NCI-H774 (cell line): ENCODE measurements at regions not wholly inside any gene's neighbourhood (a gene's known extent, or its start where the extent isn't known, plus 50 kb on each side); places are given as distances from the start of the nearest gene placed in this dataset.

Experiments used
- DNase-seq: peaks from one replicate; lab custom pipeline; 2025; lab: John Stamatoyannopoulos, UW

DNA sequence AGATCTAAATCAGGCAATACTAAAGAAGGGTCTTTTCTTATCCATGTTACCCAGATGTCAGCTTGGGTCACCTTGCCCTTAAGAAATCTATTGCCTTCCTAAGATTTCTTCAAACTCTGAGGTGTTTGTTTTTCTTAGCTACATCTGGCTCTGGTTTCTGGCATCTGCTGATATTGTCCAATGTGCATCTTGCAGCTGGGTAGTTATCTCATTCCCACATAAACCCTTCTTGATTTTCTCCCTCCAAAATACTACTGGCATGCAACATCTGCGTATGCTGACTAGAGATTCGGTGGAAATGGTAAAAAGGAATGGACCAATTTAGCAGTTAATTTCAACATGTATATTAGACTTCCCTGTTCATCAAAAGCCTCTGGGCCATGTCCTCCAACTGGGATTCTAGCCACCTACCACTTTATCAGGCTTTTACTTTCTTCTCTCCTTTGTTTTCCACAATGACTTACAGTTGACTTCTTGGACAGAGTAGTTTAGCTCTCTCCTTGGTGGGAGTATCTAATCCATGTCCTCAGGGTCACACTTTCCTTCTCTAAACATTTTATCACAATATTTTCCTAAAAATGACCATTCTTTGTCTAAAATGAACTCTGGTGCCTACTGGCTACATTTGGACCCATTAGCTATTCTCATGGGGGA lies 324.8 kb upstream of the FAR2 start:
- no peak for DNase-seq

GRCh38 chr12:28824849-28825248 lies 324.2 kb upstream of the FAR2 start:
- no peak for DNase-seq

GRCh38 chr12:28826766-28827165 lies 322.3 kb upstream of the FAR2 start:
- DNase-seq, result no peak

GRCh38 chr12:28827861-28828260 lies 321.2 kb upstream of the FAR2 start:
- no peak for DNase-seq

DNA sequence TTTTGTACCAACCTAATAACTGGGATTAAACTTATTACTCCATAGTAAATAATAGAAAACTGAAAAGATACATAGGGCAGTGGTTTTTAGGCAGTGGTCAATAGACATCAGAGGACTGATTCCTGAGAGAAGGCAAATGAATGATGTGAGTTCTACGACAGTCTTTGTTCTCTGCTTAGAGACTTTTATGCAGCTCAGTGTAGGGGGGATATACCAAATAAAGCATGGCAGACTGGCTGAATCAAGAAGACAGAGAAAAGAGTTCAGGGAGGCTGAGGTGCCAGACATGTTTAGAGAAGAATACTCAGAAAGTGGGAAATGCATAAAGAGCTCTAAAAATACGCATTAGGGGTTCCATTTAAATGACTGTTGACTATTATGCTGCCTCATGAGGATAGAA lies 320.8 kb upstream of the FAR2 start:
- DNase-seq, result no peak

DNA sequence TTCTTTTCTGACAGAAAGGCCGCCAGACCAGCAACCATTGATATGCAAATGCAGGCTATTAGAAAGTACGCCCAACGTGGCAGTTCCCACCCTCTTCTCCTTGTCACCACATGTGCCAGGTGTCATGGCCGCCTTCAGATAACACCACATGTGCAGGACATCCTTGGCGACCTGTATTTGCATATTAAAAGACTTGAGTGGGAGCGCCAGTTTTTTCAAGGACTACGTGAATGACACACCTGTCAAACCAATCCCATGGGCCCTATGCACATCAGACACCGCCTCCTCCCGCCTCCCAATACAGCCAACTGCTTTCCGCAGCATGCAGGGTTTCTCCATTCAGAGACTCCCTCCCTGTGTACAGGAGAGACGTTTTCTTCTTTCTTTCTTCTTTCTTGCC lies 318.6 kb upstream of the FAR2 start:
- DNase-seq, result no peak

DNA sequence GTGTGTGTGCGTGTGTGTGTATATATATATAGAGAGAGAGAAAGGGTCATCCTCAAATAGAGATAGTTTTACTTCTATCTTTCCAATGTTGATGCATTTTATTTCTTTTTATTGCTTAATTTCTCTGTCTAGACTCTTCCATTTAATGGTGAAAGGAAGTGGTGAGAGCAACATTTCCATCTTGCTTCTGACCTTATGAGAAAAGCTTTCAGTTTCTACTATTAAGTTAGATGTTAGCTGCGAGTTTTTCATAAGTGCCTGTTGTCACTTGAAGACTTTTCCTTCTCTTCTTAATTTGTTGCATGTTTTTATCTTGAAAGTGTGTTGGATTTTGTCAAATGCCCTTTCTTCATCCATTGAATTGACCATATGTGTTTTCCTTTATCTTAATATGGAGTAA lies 304.4 kb upstream of the FAR2 start:
- no peak for DNase-seq

DNA sequence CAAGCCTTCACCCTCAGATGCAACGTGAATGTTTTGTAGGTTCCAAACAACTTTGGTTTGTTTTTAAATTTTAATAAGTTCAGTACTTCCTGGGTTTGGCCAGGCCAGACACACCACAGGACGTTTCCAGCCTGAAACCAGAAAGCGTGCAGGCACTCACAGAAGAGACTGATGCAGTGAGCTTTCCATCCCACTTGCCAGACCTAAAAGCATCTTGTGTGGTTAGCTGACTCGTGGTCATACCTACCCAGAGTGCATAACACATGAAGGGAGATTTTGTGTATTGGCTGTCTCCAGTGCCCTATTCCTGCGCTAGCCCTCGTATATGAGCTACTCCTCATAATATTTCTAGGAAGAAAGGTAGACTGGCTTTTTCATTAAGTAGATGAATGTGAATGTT lies 297.3 kb upstream of the FAR2 start:
- no peak for DNase-seq

GRCh38 chr12:28855761-28856310 lies 293.2 kb upstream of the FAR2 start:
- no peak for DNase-seq

- no peak for DNase-seq
Measured at GRCh38 chr12:28857369-28857768, 291.7 kb upstream of the FAR2 start.

- DNase-seq, result no peak
Measured at GRCh38 chr12:28859551-28859950, 289.5 kb upstream of the FAR2 start.

GRCh38 chr12:28865776-28866175 lies 283.3 kb upstream of the FAR2 start:
- DNase-seq, result no peak

DNA sequence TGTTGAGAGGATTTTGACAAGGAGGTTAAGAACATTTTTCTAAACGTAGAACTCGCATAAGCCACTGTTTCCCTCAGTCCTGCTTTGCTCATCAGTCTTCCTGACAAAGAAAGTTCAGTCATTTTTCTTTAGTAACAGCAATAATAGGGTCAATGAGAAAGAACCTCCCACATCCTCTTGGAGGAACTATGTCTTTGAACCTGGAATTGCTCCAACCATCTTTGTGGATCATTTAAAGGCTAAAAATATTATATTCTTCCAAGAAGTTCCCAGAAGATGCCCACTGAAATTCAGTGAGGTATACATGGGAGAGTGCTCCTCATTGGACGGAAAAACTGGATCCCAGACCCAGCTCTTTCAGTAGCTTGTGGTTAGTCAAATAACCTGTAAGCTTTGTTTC lies 282.8 kb upstream of the FAR2 start:
- DNase-seq, result no peak

- DNase-seq, result no peak
Measured at GRCh38 chr12:28866715-28867503, 282.2 kb upstream of the FAR2 start.

DNA sequence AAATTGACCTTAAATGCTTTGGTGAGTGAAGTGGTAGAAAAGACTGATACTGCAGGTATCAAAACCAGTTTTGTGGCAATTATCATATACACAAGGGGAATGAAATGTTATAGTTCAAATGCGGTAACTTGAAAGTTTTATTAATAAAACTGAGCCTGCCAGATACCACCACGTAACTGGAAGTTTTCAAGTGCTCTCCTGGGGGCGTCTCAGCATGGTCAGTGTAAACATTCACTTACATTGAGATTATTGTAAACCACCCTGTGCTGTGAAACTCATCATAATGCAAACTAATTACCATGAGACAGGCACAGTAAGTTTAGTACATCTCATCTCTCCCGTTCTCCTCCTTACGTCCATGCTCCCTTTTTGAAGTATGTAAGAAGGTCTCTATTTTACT lies 280.7 kb upstream of the FAR2 start:
- no peak for DNase-seq

DNA sequence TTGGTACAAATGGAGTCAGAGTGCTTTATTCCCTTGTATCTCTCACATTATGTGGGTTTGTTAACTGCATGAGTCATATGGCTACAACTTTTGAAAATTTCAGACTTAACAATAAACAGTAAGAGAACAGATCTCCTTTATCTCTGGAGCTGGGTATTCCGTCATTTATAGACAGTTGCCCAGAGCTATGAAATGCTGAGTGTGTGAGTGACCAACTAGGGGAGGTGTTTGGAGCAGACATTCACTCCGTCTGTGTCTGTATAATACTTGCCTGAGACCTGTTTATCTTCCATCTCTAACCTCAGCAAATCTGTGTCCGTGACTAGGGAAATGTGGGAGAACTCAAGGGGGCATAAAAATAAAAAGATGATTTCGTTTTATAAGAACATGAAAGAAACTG lies 279.9 kb upstream of the FAR2 start:
- DNase-seq, result no peak

DNA sequence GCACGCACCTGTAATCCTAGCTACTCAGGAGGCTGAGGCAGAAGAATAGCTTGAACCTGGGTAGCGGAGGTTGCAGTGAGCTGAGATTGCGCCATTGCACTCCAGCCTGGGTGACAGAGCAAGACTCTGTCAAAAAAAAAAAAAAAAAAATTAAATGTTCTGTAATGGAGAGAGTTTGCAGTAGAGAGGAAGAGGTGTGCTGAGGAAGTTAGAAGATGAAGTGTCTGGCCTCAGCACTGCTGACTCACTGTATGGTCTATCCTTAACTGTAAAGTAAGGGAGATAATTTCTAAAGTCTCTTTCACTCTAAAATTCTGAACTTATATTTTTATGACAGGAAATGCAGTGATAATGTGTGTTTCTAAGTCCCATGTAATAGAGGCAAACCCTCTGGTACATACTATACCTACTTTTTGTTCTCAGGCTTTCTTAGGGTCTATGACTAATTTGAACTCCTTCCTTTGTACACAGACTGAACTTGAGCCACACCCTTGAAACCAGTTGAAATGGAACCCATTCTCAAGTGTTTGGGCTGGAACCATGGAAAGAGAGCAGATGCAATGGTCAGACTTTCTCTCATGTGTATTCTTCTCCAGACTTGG lies 278.1 kb upstream of the FAR2 start:
- no peak for DNase-seq

GRCh38 chr12:28872654-28873268 lies 276.3 kb upstream of the FAR2 start:
- peak; percentile 20 for DNase-seq

- DNase-seq, result no peak
Measured at GRCh38 chr12:28874758-28875157, 274.3 kb upstream of the FAR2 start.

GRCh38 chr12:28876196-28876798 lies 272.8 kb upstream of the FAR2 start:
- DNase-seq, result no peak

DNA sequence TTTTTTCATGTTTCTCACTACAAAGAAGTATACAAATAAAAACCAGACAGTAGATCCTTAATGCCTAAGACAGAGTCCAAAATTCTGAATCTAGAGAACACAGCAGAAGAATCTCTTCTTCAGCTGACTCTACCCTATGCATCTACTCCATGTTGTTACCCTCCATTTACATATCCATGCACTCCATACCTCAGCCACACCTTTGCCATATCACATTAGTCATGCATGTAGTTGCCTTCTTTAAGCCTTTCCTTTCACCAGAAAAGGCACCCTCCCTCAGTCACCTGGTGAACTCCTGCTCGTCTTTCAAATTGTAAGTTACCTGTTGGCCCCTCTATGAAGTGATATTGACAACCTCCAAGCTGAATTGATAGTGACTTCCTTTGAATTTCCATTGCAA lies 271.2 kb upstream of the FAR2 start:
- DNase-seq, result no peak

- DNase-seq, result no peak
Measured at GRCh38 chr12:28878629-28879028, 270.4 kb upstream of the FAR2 start.
